Gastrocnemius medialis (tissue), 4 donors: ENCODE measurements at regions not wholly inside any gene's neighbourhood (a gene's known extent, or its start where the extent isn't known, plus 50 kb on each side); places are given as distances from the start of the nearest gene placed in this dataset.

Source experiments
- ATAC-seq, 2 donors: fragments of 150-250 bp; one replicate each; pipeline ENCODE4 v1.9.1; 2016
- DNase-seq, 2 donors: peaks; one replicate each; pipeline ENCODE4 v3.0.0-alpha.2; 2019
- H3K27ac ChIP-seq, 4 donors: fragments of 200-600 bp; sonication (generic); 1 replicate in 1 of 4; 2 replicates in 3 of 4; pipeline ENCODE4 v1.5.1; 2016 to 2018; ENCODE audit warnings: mild to moderate bottlenecking in 2 of 4, moderate library complexity in 1 of 4
- H3K27me3 ChIP-seq, 3 donors: fragments of 200-600 bp; sonication (generic) in 2 of 3; 1 replicate in 1 of 3; 2 replicates in 2 of 3; pipeline versions ENCODE4 v1.5.1 to v1.6.0; 2016 to 2019; ENCODE audit warnings: mild to moderate bottlenecking in 1 of 3, moderate library complexity in 1 of 3
- H3K36me3 ChIP-seq, 2 donors: fragments of 200-600 bp; sonication (generic) in 1 of 2; one replicate each; pipeline ENCODE4 v1.5.1; 2017 to 2018
- H3K4me1 ChIP-seq, 2 donors: fragments of 200-600 bp; sonication (generic) in 1 of 2; one replicate each; pipeline ENCODE4 v1.5.1; 2016 to 2017; ENCODE audit warnings: mild to moderate bottlenecking in 2 of 2
- H3K4me3 ChIP-seq, 4 donors: fragments of 200-600 bp; sonication (generic) in 3 of 4; 1 replicate in 1 of 4; 2 replicates in 3 of 4; pipeline ENCODE4 v1.5.1; 2016 to 2019; ENCODE audit warnings: mild to moderate bottlenecking in 2 of 4
- H3K9me3 ChIP-seq, 3 donors: fragments of 200-600 bp; sonication (generic) in 2 of 3; 1 replicate in 1 of 3; 2 replicates in 2 of 3; pipeline ENCODE4 v1.5.1; 2016 to 2019
- CTCF ChIP-seq, 5 experiments: fragments of 450-650 bp in 3 of 5; fragments of 200-600 bp in 2 of 5; sonication (generic) in 2 of 5; IDR thresholded peaks in 4 of 5; conservative IDR thresholded peaks in 1 of 5; 1 replicate in 4 of 5; 2 replicates in 1 of 5; pipeline ENCODE4 v1.5.1; 2016 to 2019; ENCODE audit warnings: antibody characterized with exemption in 5 of 5, mild to moderate bottlenecking in 3 of 5, moderate library complexity in 3 of 5
- POLR2A ChIP-seq, 2 donors: fragments of 450-650 bp; IDR thresholded peaks; one replicate each; pipeline ENCODE4 v1.6.1; 2017; ENCODE audit warnings: antibody characterized with exemption in 2 of 2, mild to moderate bottlenecking in 2 of 2, moderate library complexity in 2 of 2
- in situ Hi-C, 4 donors: fragments of 200-750 bp; cut with MboI; loops; one replicate each; pipeline versions ENCODE4 v1.15.0 to v1.8.0; 2017; ENCODE audit warnings: low sequenced_read_pairs in 4 of 4
- intact Hi-C: fragments of 100-400 bp; cut with DNase I; formaldehyde crosslinking; loops from one replicate; pipeline ENCODE4 v1.15.1; 2023; ENCODE audit warnings: low total_unique reads

GRCh38 chr18:59959606-59960005 lies 59.8 kb downstream of the PMAIP1 start:
- DNase-seq (no peak), ATAC-seq (no peak)
- H3K27ac ChIP-seq = no peak overlapping the region
- TF ChIP-seq POLR2A (IDR thresholded peaks at IDR 0.05) (no peak), CTCF (IDR thresholded peaks at IDR 0.05 in 4 of 5, conservative IDR thresholded peaks at IDR 0.05 in 1 of 5) (no peak)
- no peaks in the 10 kb centered on the region for H3K4me1 ChIP-seq
- no peak overlapping the region for H3K4me3 ChIP-seq
- H3K9me3 ChIP-seq = no peaks in the 10 kb centered on the region
- H3K36me3 ChIP-seq = no peaks in the 10 kb centered on the region
- intact Hi-C loops = no loop called here
- in situ Hi-C loops = no loop called here
- H3K27me3 ChIP-seq = no peaks in the 10 kb centered on the region

GRCh38 chr18:59959073-59959472 lies 59.3 kb downstream of the PMAIP1 start:
- H3K27me3 ChIP-seq = no peaks in the 10 kb centered on the region
- H3K4me1 ChIP-seq = no peaks in the 10 kb centered on the region
- no peak overlapping the region for H3K4me3 ChIP-seq
- ATAC-seq = no peak
- no peaks in the 10 kb centered on the region for H3K36me3 ChIP-seq
- TF ChIP-seq POLR2A (IDR thresholded peaks at IDR 0.05) (no peak), CTCF (IDR thresholded peaks at IDR 0.05 in 4 of 5, conservative IDR thresholded peaks at IDR 0.05 in 1 of 5) (no peak)
- in situ Hi-C loops = no loop called here
- no peak for DNase-seq
- intact Hi-C loops = no loop called here
- H3K9me3 ChIP-seq = no peaks in the 10 kb centered on the region
- H3K27ac ChIP-seq = no peak overlapping the region

GRCh38 chr18:59957957-59958356 lies 58.2 kb downstream of the PMAIP1 start:
- intact Hi-C loops = no loop called here
- DNase-seq (peak in 1 of 2 donors; percentile 19), ATAC-seq (no peak)
- TF ChIP-seq CTCF (IDR thresholded peaks at IDR 0.05 in 4 of 5, conservative IDR thresholded peaks at IDR 0.05 in 1 of 5) (no peak), POLR2A (IDR thresholded peaks at IDR 0.05) (no peak)
- Histone ChIP-seq H3K27ac (no peak overlapping the region), H3K27me3 (no peaks in the 10 kb centered on the region), H3K4me1 (no peaks in the 10 kb centered on the region), H3K9me3 (no peaks in the 10 kb centered on the region), H3K4me3 (no peak overlapping the region), H3K36me3 (no peaks in the 10 kb centered on the region)
- in situ Hi-C loops = no loop called here

- intact Hi-C loops = no loop called here
- Histone ChIP-seq H3K27me3 (no peaks in the 10 kb centered on the region), H3K9me3 (no peaks in the 10 kb centered on the region), H3K36me3 (no peaks in the 10 kb centered on the region), H3K27ac (no peak overlapping the region), H3K4me3 (no peak overlapping the region), H3K4me1 (no peaks in the 10 kb centered on the region)
- DNase-seq (no peak), ATAC-seq (no peak)
- TF ChIP-seq POLR2A (IDR thresholded peaks at IDR 0.05) = no peak
- TF ChIP-seq CTCF (IDR thresholded peaks at IDR 0.05 in 4 of 5, conservative IDR thresholded peaks at IDR 0.05 in 1 of 5) = no peak
- in situ Hi-C loops = no loop called here
These were observed 55.0 kb downstream of the PMAIP1 start for GRCh38 chr18:59954755-59955156.

GRCh38 chr18:59954241-59954640 lies 54.4 kb downstream of the PMAIP1 start:
- intact Hi-C loops = no loop called here
- H3K4me1 ChIP-seq = no peaks in the 10 kb centered on the region

More at GRCh38 chr18:59954241-59954640, 54.4 kb downstream of the PMAIP1 start:
- Histone ChIP-seq H3K27me3 (no peaks in the 10 kb centered on the region), H3K4me3 (no peak overlapping the region), H3K36me3 (no peaks in the 10 kb centered on the region), H3K27ac (no peak overlapping the region), H3K9me3 (no peaks in the 10 kb centered on the region)
- TF ChIP-seq POLR2A (IDR thresholded peaks at IDR 0.05) (no peak), CTCF (IDR thresholded peaks at IDR 0.05 in 4 of 5, conservative IDR thresholded peaks at IDR 0.05 in 1 of 5) (no peak)
- no peak for ATAC-seq
- in situ Hi-C loops = no loop called here
- DNase-seq = no peak
